GM12878 (cell line): ENCODE measurements at regions not wholly inside any gene's neighbourhood (a gene's known extent, or its start where the extent isn't known, plus 50 kb on each side); places are given as distances from the start of the nearest gene placed in this dataset.
"Not testable (repeated sequence)": the region's sequence is repeated elsewhere in the genome, so short reads cannot be mapped to it uniquely, and the experiment has no call there.

Source experiments
- CEBPB ChIP-seq, 2 experiments: fragments of 150-350 bp in 1 of 2; IDR thresholded peaks; 2 replicates each; pipeline ENCODE4 v1.6.1; 2012 to 2014; ENCODE audit warnings: low read depth in 2 of 2, low read length in 2 of 2, borderline replicate concordance in 1 of 2, inconsistent platforms in 1 of 2
- CTCF ChIP-seq, 3 experiments: IDR thresholded peaks in 2 of 3; conservative IDR thresholded peaks in 1 of 3; 2 replicates each; pipeline ENCODE4 v1.5.1; 2011; ENCODE audit warnings: low read depth in 3 of 3, low read length in 3 of 3, mild to moderate bottlenecking in 3 of 3, control low read depth in 2 of 3, moderate library complexity in 2 of 3, inconsistent platforms in 1 of 3, mixed read lengths in 1 of 3; ENCODE audit not compliant: control insufficient read depth in 2 of 3, insufficient read depth in 1 of 3; ENCODE audit errors: extremely low read depth in 1 of 3
- ESRRA ChIP-seq: IDR thresholded peaks from 2 replicates; pipeline ENCODE4 v1.6.1; 2012; ENCODE audit warnings: mild to moderate bottlenecking, low read length, improper control_type of control experiment
- GABPA ChIP-seq: IDR thresholded peaks from 2 replicates; pipeline ENCODE4 v1.6.1; 2014; ENCODE audit warnings: antibody characterized with exemption, low read depth, mild to moderate bottlenecking, inconsistent platforms
- IRF3 ChIP-seq: fragments of 450-650 bp; IDR thresholded peaks from 2 replicates; pipeline ENCODE4 v1.6.1; 2014; ENCODE audit warnings: mild to moderate bottlenecking
- SREBF1 ChIP-seq: IDR thresholded peaks from 2 replicates; pipeline ENCODE4 v1.6.1; 2012; ENCODE audit warnings: mild to moderate bottlenecking, low read length
- SUPT20H ChIP-seq: IDR thresholded peaks from 2 replicates; pipeline ENCODE4 v1.6.1; 2011; ENCODE audit warnings: low read depth, mild to moderate bottlenecking, low read length, moderate library complexity, borderline replicate concordance; ENCODE audit not compliant: control insufficient read depth
- YY1 ChIP-seq: IDR thresholded peaks from 2 replicates; pipeline ENCODE4 v1.6.1; 2011; ENCODE audit warnings: low read depth, mild to moderate bottlenecking, low read length

- TF ChIP-seq CTCF (IDR thresholded peaks at IDR 0.05 in 2 of 3, conservative IDR thresholded peaks at IDR 0.05 in 1 of 3; ENCODE audit: control insufficient read depth in 2 of 3, extremely low read depth in 1 of 3, insufficient read depth in 1 of 3, low read depth in 3 of 3, low read length in 3 of 3); ESRRA; GABPA; SUPT20H; IRF3; CEBPB (IDR thresholded peaks at IDR 0.05; ENCODE audit: borderline replicate concordance in 1 of 2, low read depth in 2 of 2, low read length in 2 of 2); YY1; SREBF1: not testable (repeated sequence)
These were observed 377.3 kb upstream of the SPATA31A3 start for GRCh38 chr9:67369664-67370063.
